Trophoblast cell (in vitro differentiated cells and primary cell): ENCODE measurements at regions not wholly inside any gene's neighbourhood (a gene's known extent, or its start where the extent isn't known, plus 50 kb on each side); places are given as distances from the start of the nearest gene placed in this dataset.

ENCODE experiments used
- DNase-seq, 2 donors: peaks; one replicate each; pipeline ENCODE4 v3.0.0-alpha.2; 2016
- H2AFZ ChIP-seq: 2 replicates; pipeline ENCODE4 v1.6.1; 2013; ENCODE audit warnings: low read length, moderate library complexity, mild to moderate bottlenecking; ENCODE audit not compliant: insufficient read depth, poor library complexity
- H2AK5ac ChIP-seq: 2 replicates; pipeline ENCODE4 v1.6.1; 2013; ENCODE audit warnings: mild to moderate bottlenecking, low read length
- H2BK120ac ChIP-seq: 2 replicates; pipeline ENCODE4 v1.6.1; 2013; ENCODE audit warnings: low read length, mild to moderate bottlenecking, moderate library complexity; ENCODE audit not compliant: insufficient read depth, poor library complexity
- H2BK12ac ChIP-seq: 2 replicates; pipeline ENCODE4 v1.6.1; 2013; ENCODE audit warnings: mild to moderate bottlenecking, low read length, moderate library complexity
- H2BK5ac ChIP-seq: 2 replicates; pipeline ENCODE4 v1.6.1; 2013; ENCODE audit warnings: low read length, low read depth, moderate library complexity, mild to moderate bottlenecking; ENCODE audit not compliant: poor library complexity
- H3K14ac ChIP-seq: 2 replicates; pipeline ENCODE4 v1.6.1; 2013; ENCODE audit warnings: mild to moderate bottlenecking, low read length
- H3K18ac ChIP-seq: 2 replicates; pipeline ENCODE4 v1.6.1; 2013; ENCODE audit warnings: mild to moderate bottlenecking, low read length
- H3K23ac ChIP-seq: 2 replicates; pipeline ENCODE4 v1.6.1; 2013; ENCODE audit warnings: low read length
- H3K27ac ChIP-seq: 2 replicates; pipeline ENCODE4 v1.5.1; 2013; ENCODE audit warnings: low read depth, mild to moderate bottlenecking, inconsistent platforms, low read length, moderate library complexity
- H3K27me3 ChIP-seq: 2 replicates; pipeline ENCODE4 v1.6.1; 2013; ENCODE audit warnings: inconsistent platforms, mild to moderate bottlenecking, low read length, moderate library complexity; ENCODE audit not compliant: insufficient read depth
- H3K36me3 ChIP-seq, 2 experiments: 1 replicate in 1 of 2; 2 replicates in 1 of 2; pipeline ENCODE4 v1.6.1; 2013; ENCODE audit warnings: low read length in 2 of 2, mild to moderate bottlenecking in 2 of 2, moderate library complexity in 1 of 2; ENCODE audit not compliant: insufficient read depth in 2 of 2, control insufficient read depth in 1 of 2
- H3K4ac ChIP-seq: 2 replicates; pipeline ENCODE4 v1.6.1; 2013; ENCODE audit warnings: low read depth, mild to moderate bottlenecking, low read length, moderate library complexity
- H3K4me1 ChIP-seq, 2 experiments: 1 replicate in 1 of 2; 2 replicates in 1 of 2; pipeline ENCODE4 v1.6.1; 2013; ENCODE audit warnings: low read length in 2 of 2, mild to moderate bottlenecking in 2 of 2, moderate library complexity in 1 of 2; ENCODE audit not compliant: insufficient read depth in 2 of 2, control insufficient read depth in 1 of 2
- H3K4me2 ChIP-seq: 2 replicates; pipeline ENCODE4 v1.6.1; 2013; ENCODE audit warnings: inconsistent platforms, mild to moderate bottlenecking, low read length, moderate library complexity
- H3K4me3 ChIP-seq: 2 replicates; pipeline ENCODE4 v1.5.1; 2013; ENCODE audit warnings: mild to moderate bottlenecking, low read depth, low read length, inconsistent platforms
- H3K79me1 ChIP-seq: one replicate; pipeline ENCODE4 v1.6.1; 2013; ENCODE audit warnings: low read length
- H3K79me2 ChIP-seq: 2 replicates; pipeline ENCODE4 v1.6.1; 2013; ENCODE audit warnings: low read length, mild to moderate bottlenecking; ENCODE audit not compliant: control insufficient read depth, insufficient read depth, poor library complexity
- H3K9ac ChIP-seq: 2 replicates; pipeline ENCODE4 v1.6.1; 2013; ENCODE audit warnings: mild to moderate bottlenecking, low read length
- H3K9me3 ChIP-seq: 2 replicates; pipeline ENCODE4 v1.6.1; 2013; ENCODE audit warnings: low read depth, mild to moderate bottlenecking, control low read depth, inconsistent platforms, low read length; ENCODE audit not compliant: insufficient read depth
- H4K12ac ChIP-seq: 2 replicates; pipeline ENCODE4 v1.6.1; 2013; ENCODE audit warnings: low read depth, mild to moderate bottlenecking, low read length, moderate library complexity
- H4K8ac ChIP-seq: 2 replicates; pipeline ENCODE4 v1.6.1; 2013; ENCODE audit warnings: low read depth, mild to moderate bottlenecking, low read length, moderate library complexity
- H4K91ac ChIP-seq: one replicate; pipeline ENCODE4 v1.6.1; 2013; ENCODE audit warnings: low read depth, mild to moderate bottlenecking, low read length, moderate library complexity
- WGBS: extraction: QIAGEN DNeasy Blood & Tissue Kit; methylation state at CpG from one replicate; pipeline ENCODE4 v1.1.7; 2013; ENCODE audit warnings: missing lambda C conversion rate; ENCODE audit not compliant: insufficient read length, insufficient coverage; ENCODE audit errors: extremely low coverage; 5-methylcytosine and 5-hydroxymethylcytosine counted together

GRCh38 chr18:34548120-34548972, 161.8 kb upstream of the DTNA start:
- no peak overlapping the region for H2AFZ ChIP-seq
- H3K27ac ChIP-seq: no peak overlapping the region
- no peak overlapping the region for H2BK120ac ChIP-seq
- H3K4me2 ChIP-seq: no peak overlapping the region
- H3K79me2 ChIP-seq: no peaks in the 10 kb centered on the region
- no peaks in the 10 kb centered on the region for H3K27me3 ChIP-seq
- no peaks in the 10 kb centered on the region for H3K36me3 ChIP-seq
- H3K9ac ChIP-seq: no peak overlapping the region
- no CpG with 5 or more reads among the region's 2 CpGs for WGBS
- H3K79me1 ChIP-seq: no peaks in the 10 kb centered on the region
- H3K4me3 ChIP-seq: no peak overlapping the region
- no peaks in the 10 kb centered on the region for H3K9me3 ChIP-seq
- no peak for DNase-seq
- no peak overlapping the region for H4K12ac ChIP-seq
- H3K4ac ChIP-seq: no peak overlapping the region
- no peak overlapping the region for H3K14ac ChIP-seq
- no peak overlapping the region for H2BK5ac ChIP-seq
- H4K8ac ChIP-seq: no peak overlapping the region
- no peak overlapping the region for H4K91ac ChIP-seq
- H3K18ac ChIP-seq: no peak overlapping the region
- H3K4me1 ChIP-seq: no peaks in the 10 kb centered on the region
- no peak overlapping the region for H2AK5ac ChIP-seq
- no peak overlapping the region for H2BK12ac ChIP-seq
- H3K23ac ChIP-seq: no peak overlapping the region

- H2BK5ac ChIP-seq: no peak overlapping the region
- H3K9ac ChIP-seq: no peak overlapping the region
- no peak overlapping the region for H3K18ac ChIP-seq
- H3K4me1 ChIP-seq: no peaks in the 10 kb centered on the region
- H4K8ac ChIP-seq: no peak overlapping the region
- WGBS: no CpG with 5 or more reads among the region's 2 CpGs
- no peak overlapping the region for H3K4ac ChIP-seq
- no peaks in the 10 kb centered on the region for H3K27me3 ChIP-seq
- H3K79me2 ChIP-seq: no peaks in the 10 kb centered on the region
- no peak overlapping the region for H3K27ac ChIP-seq
- H2BK12ac ChIP-seq: no peak overlapping the region
- H3K23ac ChIP-seq: no peak overlapping the region
- H2AK5ac ChIP-seq: no peak overlapping the region
- H2AFZ ChIP-seq: no peak overlapping the region
- no peak overlapping the region for H4K12ac ChIP-seq
- no peaks in the 10 kb centered on the region for H3K36me3 ChIP-seq
- H3K79me1 ChIP-seq: no peaks in the 10 kb centered on the region
- H3K9me3 ChIP-seq: no peaks in the 10 kb centered on the region
- DNase-seq: no peak
- H3K4me2 ChIP-seq: no peak overlapping the region
- no peak overlapping the region for H2BK120ac ChIP-seq
- H4K91ac ChIP-seq: no peak overlapping the region
- no peak overlapping the region for H3K14ac ChIP-seq
- H3K4me3 ChIP-seq: no peak overlapping the region
Observed at GRCh38 chr18:34548973-34549294, 161.2 kb upstream of the DTNA start.

DNA sequence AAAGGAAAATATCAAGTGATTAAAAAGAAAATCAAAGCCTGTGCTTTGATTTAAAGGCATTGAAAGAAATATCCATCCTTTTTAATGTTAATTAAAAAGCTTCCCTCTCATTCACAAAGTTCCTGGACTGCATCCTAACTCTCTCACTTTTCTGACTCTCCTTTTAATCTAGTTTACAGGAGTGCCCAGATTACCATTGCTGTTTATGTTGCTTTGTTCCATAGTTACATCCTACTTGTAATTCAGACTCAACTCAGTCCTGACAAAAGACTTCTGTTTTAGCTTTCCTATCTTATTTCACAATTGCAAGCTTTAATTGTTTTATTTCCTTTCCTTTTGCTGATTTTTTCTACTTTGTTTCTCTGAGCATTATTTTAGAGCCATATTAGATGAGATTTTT, 160.7 kb upstream of the DTNA start:
- H4K8ac ChIP-seq: no peak overlapping the region
- H3K27ac ChIP-seq: no peak overlapping the region

GRCh38 chr18:34550156-34550555, 159.9 kb upstream of the DTNA start:
- Histone ChIP-seq H3K79me2 (no peaks in the 10 kb centered on the region), H3K4me2 (no peak overlapping the region), H3K23ac (no peak overlapping the region), H3K4ac (no peak overlapping the region), H3K36me3 (no peaks in the 10 kb centered on the region), H3K9ac (no peak overlapping the region), H2BK120ac (no peak overlapping the region), H3K18ac (no peak overlapping the region), H3K4me3 (no peak overlapping the region), H2BK12ac (no peak overlapping the region), H3K9me3 (no peaks in the 10 kb centered on the region), H3K79me1 (no peaks in the 10 kb centered on the region), H3K4me1 (no peaks in the 10 kb centered on the region), H3K27me3 (no peaks in the 10 kb centered on the region), H2AFZ (no peak overlapping the region), H4K91ac (no peak overlapping the region), H3K27ac (no peak overlapping the region), H2BK5ac (no peak overlapping the region), H4K12ac (no peak overlapping the region), H4K8ac (no peak overlapping the region), H3K14ac (no peak overlapping the region), H2AK5ac (no peak overlapping the region)
- no CpG with 5 or more reads among the region's 4 CpGs for WGBS
- no peak for DNase-seq

More for the DNA sequence above, 160.7 kb upstream of the DTNA start:
- H4K12ac ChIP-seq: no peak overlapping the region
- H3K9me3 ChIP-seq: no peaks in the 10 kb centered on the region
- H3K79me1 ChIP-seq: no peaks in the 10 kb centered on the region
- H3K23ac ChIP-seq: no peak overlapping the region
- H2BK12ac ChIP-seq: no peak overlapping the region
- no peak overlapping the region for H3K4me2 ChIP-seq
- H3K4me1 ChIP-seq: no peaks in the 10 kb centered on the region
- no peaks in the 10 kb centered on the region for H3K36me3 ChIP-seq
- no peak overlapping the region for H3K4ac ChIP-seq
- H2BK120ac ChIP-seq: no peak overlapping the region
- H3K18ac ChIP-seq: no peak overlapping the region
- DNase-seq: no peak
- H2BK5ac ChIP-seq: no peak overlapping the region
- H3K14ac ChIP-seq: no peak overlapping the region
- no peak overlapping the region for H4K91ac ChIP-seq
- H2AK5ac ChIP-seq: no peak overlapping the region
- H2AFZ ChIP-seq: no peak overlapping the region
- H3K4me3 ChIP-seq: no peak overlapping the region
- H3K9ac ChIP-seq: no peak overlapping the region
- H3K27me3 ChIP-seq: no peaks in the 10 kb centered on the region
- H3K79me2 ChIP-seq: no peaks in the 10 kb centered on the region
